ENCODE measurements at regions not wholly inside any gene's neighbourhood (a gene's known extent, or its start where the extent isn't known, plus 50 kb on each side); places are given as distances from the start of the nearest gene placed in this dataset.

GRCh38 chr15:49712846-49713450 lies 92.1 kb downstream of the DTWD1 start:
- DNase-seq (no peak), ATAC-seq (no peak)
- no peak overlapping the region for H3K27ac ChIP-seq
- in situ Hi-C loops (cut with MboI; ENCODE audit: low sequenced_read_pairs in 4 of 4), result no loop called here
- H3K9me3 ChIP-seq, result peaks cover 0 to 4% (median 0%) of the 10 kb centered on the region in 3 donors
- no peak for TF ChIP-seq POLR2A (IDR thresholded peaks at IDR 0.05)
- no peak for TF ChIP-seq CTCF (IDR thresholded peaks at IDR 0.05 in 4 of 5, conservative IDR thresholded peaks at IDR 0.05 in 1 of 5)
- H3K4me3 ChIP-seq, result no peak overlapping the region
- no peaks in the 10 kb centered on the region for H3K27me3 ChIP-seq
- no peaks in the 10 kb centered on the region for H3K36me3 ChIP-seq
- H3K4me1 ChIP-seq, result peaks cover 0 to 3% of the 10 kb centered on the region in 2 donors
- intact Hi-C loops (cut with DNase I; ENCODE audit: low total_unique reads), result no loop called here

GRCh38 chr15:49715211-49715610 lies 94.4 kb downstream of the DTWD1 start:
- H3K27ac ChIP-seq, result no peak overlapping the region
- ATAC-seq, result no peak
- in situ Hi-C loops (cut with MboI; ENCODE audit: low sequenced_read_pairs in 4 of 4), result no loop called here
- no peak for DNase-seq
- H3K4me3 ChIP-seq, result no peak overlapping the region
- no peaks in the 10 kb centered on the region for H3K36me3 ChIP-seq
- intact Hi-C loops (cut with DNase I; ENCODE audit: low total_unique reads), result no loop called here
- no peaks in the 10 kb centered on the region for H3K27me3 ChIP-seq
- H3K9me3 ChIP-seq, result no peaks in the 10 kb centered on the region
- TF ChIP-seq POLR2A (IDR thresholded peaks at IDR 0.05), result no peak
- no peak for TF ChIP-seq CTCF (IDR thresholded peaks at IDR 0.05 in 4 of 5, conservative IDR thresholded peaks at IDR 0.05 in 1 of 5)
- H3K4me1 ChIP-seq, result peaks cover 0 to 3% of the 10 kb centered on the region in 2 donors

GRCh38 chr15:49715701-49716100 lies 94.9 kb downstream of the DTWD1 start:
- intact Hi-C loops (cut with DNase I; ENCODE audit: low total_unique reads), result no loop called here
- no peak for ATAC-seq

GRCh38 chr15:49718234-49718633 lies 97.4 kb downstream of the DTWD1 start:
- no peaks in the 10 kb centered on the region for H3K36me3 ChIP-seq
- peak overlapping the region in 3 of 4 donors; percentile 24 to 51 (median 45) for H3K27ac ChIP-seq
- intact Hi-C loops (cut with DNase I; ENCODE audit: low total_unique reads) (no loop called here), in situ Hi-C loops (cut with MboI; ENCODE audit: low sequenced_read_pairs in 4 of 4) (no loop called here)
- TF ChIP-seq POLR2A (IDR thresholded peaks at IDR 0.05) (no peak), CTCF (IDR thresholded peaks at IDR 0.05 in 4 of 5, conservative IDR thresholded peaks at IDR 0.05 in 1 of 5) (no peak)
- DNase-seq (no peak), ATAC-seq (no peak)
- no peak overlapping the region for H3K4me3 ChIP-seq
- H3K27me3 ChIP-seq, result no peaks in the 10 kb centered on the region
- no peaks in the 10 kb centered on the region for H3K9me3 ChIP-seq
- peaks cover 0 to 3% of the 10 kb centered on the region in 2 donors for H3K4me1 ChIP-seq

More at GRCh38 chr15:49715701-49716100, 94.9 kb downstream of the DTWD1 start:
- Histone ChIP-seq H3K4me3 (no peak overlapping the region), H3K36me3 (no peaks in the 10 kb centered on the region), H3K4me1 (peaks cover 0 to 3% of the 10 kb centered on the region in 2 donors), H3K27me3 (no peaks in the 10 kb centered on the region), H3K27ac (no peak overlapping the region), H3K9me3 (no peaks in the 10 kb centered on the region)
- in situ Hi-C loops (cut with MboI; ENCODE audit: low sequenced_read_pairs in 4 of 4), result no loop called here
- TF ChIP-seq POLR2A (IDR thresholded peaks at IDR 0.05), result no peak
- no peak for TF ChIP-seq CTCF (IDR thresholded peaks at IDR 0.05 in 4 of 5, conservative IDR thresholded peaks at IDR 0.05 in 1 of 5)
- DNase-seq, result no peak

- in situ Hi-C loops (cut with MboI; ENCODE audit: low sequenced_read_pairs in 4 of 4) (no loop called here), intact Hi-C loops (cut with DNase I; ENCODE audit: low total_unique reads) (no loop called here)
- Histone ChIP-seq H3K4me1 (peaks cover 0 to 3% of the 10 kb centered on the region in 2 donors), H3K27ac (peak overlapping the region in 2 of 4 donors; percentile 26 to 40), H3K4me3 (no peak overlapping the region), H3K9me3 (no peaks in the 10 kb centered on the region), H3K36me3 (no peaks in the 10 kb centered on the region), H3K27me3 (no peaks in the 10 kb centered on the region)
- DNase-seq (no peak), ATAC-seq (no peak)
- no peak for TF ChIP-seq CTCF (IDR thresholded peaks at IDR 0.05 in 4 of 5, conservative IDR thresholded peaks at IDR 0.05 in 1 of 5)
- TF ChIP-seq POLR2A (IDR thresholded peaks at IDR 0.05), result no peak
Observed at GRCh38 chr15:49718846-49719245, 98.0 kb downstream of the DTWD1 start.

Data from gastrocnemius medialis (tissue), 4 donors.